Esophagus muscularis mucosa (tissue), 4 donors: ENCODE measurements at regions not wholly inside any gene's neighbourhood (a gene's known extent, or its start where the extent isn't known, plus 50 kb on each side); places are given as distances from the start of the nearest gene placed in this dataset.

Experiments used
- EP300 ChIP-seq: sonication (generic); formaldehyde crosslinking; IDR thresholded peaks from one replicate; pipeline ENCODE4 v1.6.1; 2017; ENCODE audit warnings: antibody characterized with exemption
- POLR2A ChIP-seq: fragments of 450-650 bp; IDR thresholded peaks from one replicate; pipeline ENCODE4 v1.6.1; 2017; ENCODE audit warnings: antibody characterized with exemption, moderate library complexity, mild to moderate bottlenecking, low read depth
- TF ChIP-seq, protein P1 (sequence below), 3 experiments: fragments of 200-600 bp in 2 of 3; fragments of 450-650 bp in 1 of 3; sonication (generic) in 2 of 3; IDR thresholded peaks; one replicate each; pipeline ENCODE4 v1.5.1; 2017 to 2019; ENCODE audit warnings: antibody characterized with exemption in 3 of 3, mild to moderate bottlenecking in 2 of 3, moderate library complexity in 1 of 3

DNA sequence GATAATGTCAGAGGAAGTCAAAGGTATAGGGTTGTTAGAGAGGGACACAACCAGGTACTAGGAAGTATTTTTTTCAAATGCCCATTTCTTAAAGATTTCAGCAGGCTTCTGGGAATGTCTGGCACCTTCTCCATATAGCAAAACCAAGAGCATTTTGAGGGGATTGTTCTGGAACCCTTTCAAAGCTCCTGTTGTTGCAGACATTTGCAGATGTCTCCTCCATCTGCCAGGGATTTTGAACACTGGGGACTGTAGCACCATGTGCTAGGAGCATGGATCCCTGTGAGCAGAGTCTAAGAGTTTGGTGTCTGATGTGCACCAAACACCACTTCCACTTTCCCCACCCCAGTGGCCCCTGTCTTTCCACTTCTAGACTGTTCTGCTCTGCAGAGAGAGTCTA, 206.0 kb upstream of the KBTBD8 start:
- TF ChIP-seq, protein P1, sequence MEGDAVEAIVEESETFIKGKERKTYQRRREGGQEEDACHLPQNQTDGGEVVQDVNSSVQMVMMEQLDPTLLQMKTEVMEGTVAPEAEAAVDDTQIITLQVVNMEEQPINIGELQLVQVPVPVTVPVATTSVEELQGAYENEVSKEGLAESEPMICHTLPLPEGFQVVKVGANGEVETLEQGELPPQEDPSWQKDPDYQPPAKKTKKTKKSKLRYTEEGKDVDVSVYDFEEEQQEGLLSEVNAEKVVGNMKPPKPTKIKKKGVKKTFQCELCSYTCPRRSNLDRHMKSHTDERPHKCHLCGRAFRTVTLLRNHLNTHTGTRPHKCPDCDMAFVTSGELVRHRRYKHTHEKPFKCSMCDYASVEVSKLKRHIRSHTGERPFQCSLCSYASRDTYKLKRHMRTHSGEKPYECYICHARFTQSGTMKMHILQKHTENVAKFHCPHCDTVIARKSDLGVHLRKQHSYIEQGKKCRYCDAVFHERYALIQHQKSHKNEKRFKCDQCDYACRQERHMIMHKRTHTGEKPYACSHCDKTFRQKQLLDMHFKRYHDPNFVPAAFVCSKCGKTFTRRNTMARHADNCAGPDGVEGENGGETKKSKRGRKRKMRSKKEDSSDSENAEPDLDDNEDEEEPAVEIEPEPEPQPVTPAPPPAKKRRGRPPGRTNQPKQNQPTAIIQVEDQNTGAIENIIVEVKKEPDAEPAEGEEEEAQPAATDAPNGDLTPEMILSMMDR (IDR thresholded peaks at IDR 0.05): no peak
- TF ChIP-seq EP300: no peak
- no peak for TF ChIP-seq POLR2A
